ENCODE measurements at regions not wholly inside any gene's neighbourhood (a gene's known extent, or its start where the extent isn't known, plus 50 kb on each side); places are given as distances from the start of the nearest gene placed in this dataset.
"Not testable (repeated sequence)": the region's sequence is repeated elsewhere in the genome, so short reads cannot be mapped to it uniquely, and the experiment has no call there.

- TF ChIP-seq POLR2A, EP300 (IDR thresholded peaks at IDR 0.05): not testable (repeated sequence)
- TF ChIP-seq, protein P1, sequence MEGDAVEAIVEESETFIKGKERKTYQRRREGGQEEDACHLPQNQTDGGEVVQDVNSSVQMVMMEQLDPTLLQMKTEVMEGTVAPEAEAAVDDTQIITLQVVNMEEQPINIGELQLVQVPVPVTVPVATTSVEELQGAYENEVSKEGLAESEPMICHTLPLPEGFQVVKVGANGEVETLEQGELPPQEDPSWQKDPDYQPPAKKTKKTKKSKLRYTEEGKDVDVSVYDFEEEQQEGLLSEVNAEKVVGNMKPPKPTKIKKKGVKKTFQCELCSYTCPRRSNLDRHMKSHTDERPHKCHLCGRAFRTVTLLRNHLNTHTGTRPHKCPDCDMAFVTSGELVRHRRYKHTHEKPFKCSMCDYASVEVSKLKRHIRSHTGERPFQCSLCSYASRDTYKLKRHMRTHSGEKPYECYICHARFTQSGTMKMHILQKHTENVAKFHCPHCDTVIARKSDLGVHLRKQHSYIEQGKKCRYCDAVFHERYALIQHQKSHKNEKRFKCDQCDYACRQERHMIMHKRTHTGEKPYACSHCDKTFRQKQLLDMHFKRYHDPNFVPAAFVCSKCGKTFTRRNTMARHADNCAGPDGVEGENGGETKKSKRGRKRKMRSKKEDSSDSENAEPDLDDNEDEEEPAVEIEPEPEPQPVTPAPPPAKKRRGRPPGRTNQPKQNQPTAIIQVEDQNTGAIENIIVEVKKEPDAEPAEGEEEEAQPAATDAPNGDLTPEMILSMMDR (IDR thresholded peaks at IDR 0.05), result not testable (repeated sequence)
These were observed 141.6 kb upstream of the EFCAB3 start for GRCh38 chr17:62238551-62239338.
